Adrenal gland (tissue), 5 donors: ENCODE measurements at regions not wholly inside any gene's neighbourhood (a gene's known extent, or its start where the extent isn't known, plus 50 kb on each side); places are given as distances from the start of the nearest gene placed in this dataset.

Source experiments
- CTCF ChIP-seq, 6 experiments: fragments of 450-650 bp in 4 of 6; fragments of 200-600 bp in 2 of 6; sonication (generic) in 1 of 6; IDR thresholded peaks; 1 replicate in 5 of 6; 2 replicates in 1 of 6; pipeline versions ENCODE4 v1.5.1 to v1.8.0; 2016 to 2021; ENCODE audit warnings: antibody characterized with exemption in 6 of 6, mild to moderate bottlenecking in 2 of 6, moderate library complexity in 1 of 6
- POLR2A ChIP-seq, 2 donors: fragments of 450-650 bp; IDR thresholded peaks; one replicate each; pipeline ENCODE4 v1.6.1; 2017; ENCODE audit warnings: antibody characterized with exemption in 2 of 2, mild to moderate bottlenecking in 2 of 2, moderate library complexity in 1 of 2
- donor health status: DM: no; HTN: no; CAD: no.

- TF ChIP-seq CTCF (IDR thresholded peaks at IDR 0.05) (no peak), POLR2A (IDR thresholded peaks at IDR 0.05) (no peak)
These were observed 86.0 kb upstream of the SLC38A2 start for GRCh38 chr12:46458500-46459102.
